PC-9 (cell line): ENCODE measurements at regions not wholly inside any gene's neighbourhood (a gene's known extent, or its start where the extent isn't known, plus 50 kb on each side); places are given as distances from the start of the nearest gene placed in this dataset.

Experiments used
- BruUV-seq: library from RNA; stranded (reverse); fragments of 400-500 nt; replicated peaks from 2 replicates; lab custom pipeline; 2021; lab: Mats Ljungman, UMichigan
- CTCF ChIA-PET: fragments of 300-600 bp; sonication (Branson Sonifier 250); formaldehyde crosslinking; loops from one replicate; lab custom pipeline; 2022; ENCODE audit warnings: antibody characterized with exemption; lab: Charles Lee
- POLR2A ChIA-PET: fragments of 300-600 bp; sonication (Branson Sonifier 250); formaldehyde crosslinking; loops from one replicate; lab custom pipeline; 2022; ENCODE audit warnings: antibody characterized with exemption; ENCODE audit not compliant: unreplicated experiment; lab: Charles Lee
- DNase-seq, 2 experiments: peaks; one replicate each; pipeline versions ENCODE4 v3.0.0 to v3.0.0-alpha.2; 2015 to 2022; ENCODE audit warnings: mixed read lengths in 1 of 2
- H2AFZ ChIP-seq: fragments of 200-600 bp; sonication (generic); 2 replicates; pipeline ENCODE4 v1.8.1; 2017; ENCODE audit warnings: antibody characterized with exemption
- H3F3A ChIP-seq: fragments of 200-600 bp; sonication (generic); 2 replicates; pipeline ENCODE4 v1.8.1; 2017; ENCODE audit warnings: antibody characterized with exemption, mild to moderate bottlenecking, low read depth; ENCODE audit not compliant: insufficient read depth
- H3K27ac ChIP-seq: fragments of 200-600 bp; sonication (generic); 2 replicates; pipeline ENCODE4 v1.6.1; 2016; ENCODE audit warnings: mixed run types
- H3K27me3 ChIP-seq: fragments of 200-600 bp; sonication (generic); 2 replicates; pipeline ENCODE4 v1.6.1; 2016; ENCODE audit warnings: low read depth, mixed run types; ENCODE audit not compliant: insufficient read depth
- H3K36me3 ChIP-seq: fragments of 200-600 bp; sonication (generic); 2 replicates; pipeline ENCODE4 v1.6.1; 2016; ENCODE audit warnings: low read depth, mixed run types
- H3K4me1 ChIP-seq: fragments of 200-600 bp; sonication (generic); replicated peaks from 2 replicates; pipeline ENCODE4 v1.6.1; 2016; ENCODE audit warnings: mixed run types; ENCODE audit not compliant: insufficient read depth
- H3K4me2 ChIP-seq: fragments of 200-600 bp; sonication (generic); 2 replicates; pipeline ENCODE4 v1.6.1; 2017; ENCODE audit warnings: mixed run types
- H3K4me3 ChIP-seq: fragments of 200-600 bp; sonication (generic); 2 replicates; pipeline ENCODE4 v1.6.1; 2016; ENCODE audit warnings: mixed run types
- H3K79me2 ChIP-seq: fragments of 200-600 bp; sonication (generic); 2 replicates; pipeline ENCODE4 v1.6.1; 2017; ENCODE audit warnings: low read depth, mixed run types
- H3K9me2 ChIP-seq: fragments of 200-600 bp; sonication (generic); 2 replicates; pipeline ENCODE4 v1.8.1; 2017; ENCODE audit warnings: mild to moderate bottlenecking; ENCODE audit not compliant: insufficient read depth
- H3K9me3 ChIP-seq: fragments of 200-600 bp; sonication (generic); 2 replicates; pipeline ENCODE4 v1.8.1; 2016; ENCODE audit warnings: low read depth; ENCODE audit not compliant: insufficient read depth
- H4K20me1 ChIP-seq: fragments of 200-600 bp; sonication (generic); 2 replicates; pipeline ENCODE4 v1.8.1; 2017; ENCODE audit not compliant: insufficient read depth
- CTCF ChIP-seq: fragments of 200-600 bp; sonication (generic); conservative IDR thresholded peaks from 2 replicates; pipeline ENCODE4 v1.6.1; 2017; ENCODE audit warnings: mixed run types, antibody characterized with exemption, mild to moderate bottlenecking, moderate library complexity
- EZH2 ChIP-seq: fragments of 200-600 bp; sonication (generic); IDR thresholded peaks from 2 replicates; pipeline ENCODE4 v1.8.0; 2017; ENCODE audit warnings: antibody characterized with exemption, low read depth
- intact Hi-C: fragments of 100-400 bp; cut with micrococcal nuclease; formaldehyde crosslinking; loops from one replicate; pipeline ENCODE4 v1.10.0; 2022; ENCODE audit not compliant: unreplicated experiment

GRCh38 chr10:124222988-124223710 is 129.8 kb upstream of the CHST15 start:
- Histone ChIP-seq H3K9me2 (no peaks in the 10 kb centered on the region), H3K27me3 (no peaks in the 10 kb centered on the region), H4K20me1 (no peaks in the 10 kb centered on the region), H3K4me3 (no peak overlapping the region), H3F3A (no peaks in the 10 kb centered on the region), H3K27ac (no peak overlapping the region), H3K36me3 (no peaks in the 10 kb centered on the region), H3K9me3 (no peaks in the 10 kb centered on the region), H3K4me1 (no peaks in the 10 kb centered on the region), H2AFZ (no peak overlapping the region), H3K79me2 (no peaks in the 10 kb centered on the region), H3K4me2 (no peak overlapping the region)
- no TSS peak for BruUV-seq
- TF ChIP-seq CTCF (no peak), EZH2 (no peak)
- ChIA-PET CTCF (no interaction called here), POLR2A (interaction anchor here (0.5 kb wide), 1 partner anchor 124 kb away, joined by 3 read pairs; no protein-coding TSS in a partner anchor)
- DNase-seq, result no peak
- intact Hi-C loops, result no loop called here

- H3K79me2 ChIP-seq, result no peaks in the 10 kb centered on the region
- intact Hi-C loops, result no loop called here
- H3K9me3 ChIP-seq, result no peaks in the 10 kb centered on the region
- no peak overlapping the region for H3K4me3 ChIP-seq
- CTCF ChIA-PET, result no interaction called here
- TF ChIP-seq CTCF, result no peak
- TF ChIP-seq EZH2, result no peak
- BruUV-seq, result no TSS peak
- H4K20me1 ChIP-seq, result no peaks in the 10 kb centered on the region
- no peaks in the 10 kb centered on the region for H3K36me3 ChIP-seq
- H3K4me2 ChIP-seq, result no peak overlapping the region
- H3K9me2 ChIP-seq, result no peaks in the 10 kb centered on the region
- no peaks in the 10 kb centered on the region for H3F3A ChIP-seq
- H3K4me1 ChIP-seq, result no peaks in the 10 kb centered on the region
- DNase-seq, result no peak
- H3K27ac ChIP-seq, result no peak overlapping the region
- no peak overlapping the region for H2AFZ ChIP-seq
- POLR2A ChIA-PET, result no interaction called here
- no peaks in the 10 kb centered on the region for H3K27me3 ChIP-seq
Observed at GRCh38 chr10:124222318-124222987, 129.1 kb upstream of the CHST15 start.

- Histone ChIP-seq H3F3A (no peaks in the 10 kb centered on the region), H3K27me3 (no peaks in the 10 kb centered on the region), H3K9me3 (no peaks in the 10 kb centered on the region), H3K27ac (no peak overlapping the region), H3K4me3 (no peak overlapping the region), H3K4me2 (no peak overlapping the region), H3K79me2 (no peaks in the 10 kb centered on the region), H3K36me3 (no peaks in the 10 kb centered on the region), H2AFZ (no peak overlapping the region), H3K4me1 (no peaks in the 10 kb centered on the region), H3K9me2 (no peaks in the 10 kb centered on the region), H4K20me1 (no peaks in the 10 kb centered on the region)
- TF ChIP-seq CTCF, result no peak
- intact Hi-C loops, result no loop called here
- DNase-seq, result no peak
- ChIA-PET POLR2A (no interaction called here), CTCF (no interaction called here)
- BruUV-seq, result no TSS peak
Observed at GRCh38 chr10:124221356-124222317, 128.2 kb upstream of the CHST15 start.
